ENCODE measurements at regions not wholly inside any gene's neighbourhood (a gene's known extent, or its start where the extent isn't known, plus 50 kb on each side); places are given as distances from the start of the nearest gene placed in this dataset.

DNA sequence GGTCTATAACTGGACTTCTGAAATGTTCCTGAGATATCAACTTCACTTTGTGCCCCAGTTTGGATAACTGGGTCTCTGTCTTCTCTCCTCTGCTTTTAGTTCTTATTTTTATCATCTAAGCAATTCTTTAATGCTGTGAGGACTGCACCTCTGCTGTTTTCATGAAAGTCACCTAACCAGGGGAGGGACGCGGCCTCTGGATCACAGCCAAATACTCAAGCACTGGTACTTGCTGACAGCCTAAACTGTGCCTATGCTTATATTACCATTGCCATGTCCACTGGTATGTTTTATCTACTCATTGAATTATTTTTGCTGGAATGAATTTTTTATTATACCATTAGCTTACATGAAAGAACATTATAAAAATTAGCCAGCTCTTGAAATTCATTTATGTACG is 674.0 kb downstream of the DMRTA1 start:
- TF ChIP-seq POLR2AphosphoS5 (IDR thresholded peaks at IDR 0.05), result no peak
- TF ChIP-seq, protein P1, sequence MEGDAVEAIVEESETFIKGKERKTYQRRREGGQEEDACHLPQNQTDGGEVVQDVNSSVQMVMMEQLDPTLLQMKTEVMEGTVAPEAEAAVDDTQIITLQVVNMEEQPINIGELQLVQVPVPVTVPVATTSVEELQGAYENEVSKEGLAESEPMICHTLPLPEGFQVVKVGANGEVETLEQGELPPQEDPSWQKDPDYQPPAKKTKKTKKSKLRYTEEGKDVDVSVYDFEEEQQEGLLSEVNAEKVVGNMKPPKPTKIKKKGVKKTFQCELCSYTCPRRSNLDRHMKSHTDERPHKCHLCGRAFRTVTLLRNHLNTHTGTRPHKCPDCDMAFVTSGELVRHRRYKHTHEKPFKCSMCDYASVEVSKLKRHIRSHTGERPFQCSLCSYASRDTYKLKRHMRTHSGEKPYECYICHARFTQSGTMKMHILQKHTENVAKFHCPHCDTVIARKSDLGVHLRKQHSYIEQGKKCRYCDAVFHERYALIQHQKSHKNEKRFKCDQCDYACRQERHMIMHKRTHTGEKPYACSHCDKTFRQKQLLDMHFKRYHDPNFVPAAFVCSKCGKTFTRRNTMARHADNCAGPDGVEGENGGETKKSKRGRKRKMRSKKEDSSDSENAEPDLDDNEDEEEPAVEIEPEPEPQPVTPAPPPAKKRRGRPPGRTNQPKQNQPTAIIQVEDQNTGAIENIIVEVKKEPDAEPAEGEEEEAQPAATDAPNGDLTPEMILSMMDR (IDR thresholded peaks at IDR 0.05), result no peak

All from esophagus muscularis mucosa (tissue), 3 donors.